ENCODE measurements at regions not wholly inside any gene's neighbourhood (a gene's known extent, or its start where the extent isn't known, plus 50 kb on each side); places are given as distances from the start of the nearest gene placed in this dataset.
"Not testable (repeated sequence)": the region's sequence is repeated elsewhere in the genome, so short reads cannot be mapped to it uniquely, and the experiment has no call there.

DNA sequence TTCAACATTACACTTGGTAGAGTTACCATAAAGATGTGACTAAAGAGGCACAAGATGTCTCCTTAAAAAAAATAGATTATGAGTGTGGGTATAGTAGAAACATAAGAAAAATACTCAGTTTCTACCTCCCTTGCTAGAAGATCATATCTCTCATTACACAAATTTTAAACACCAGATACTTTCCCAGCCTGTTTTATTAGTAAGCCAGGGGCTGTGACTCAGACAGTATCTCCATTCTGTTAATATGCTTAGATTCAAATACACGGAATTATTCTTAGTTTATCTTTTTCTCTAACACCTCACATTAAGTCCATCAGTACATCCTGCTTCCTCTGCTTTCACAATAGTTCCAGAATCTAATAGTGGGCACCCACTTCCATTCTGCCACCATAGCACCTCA lies 561.8 kb upstream of the ADAMTS5 start:
- TF ChIP-seq ZFX (IDR thresholded peaks at IDR 0.05) = no peak
- TF ChIP-seq, protein P1, sequence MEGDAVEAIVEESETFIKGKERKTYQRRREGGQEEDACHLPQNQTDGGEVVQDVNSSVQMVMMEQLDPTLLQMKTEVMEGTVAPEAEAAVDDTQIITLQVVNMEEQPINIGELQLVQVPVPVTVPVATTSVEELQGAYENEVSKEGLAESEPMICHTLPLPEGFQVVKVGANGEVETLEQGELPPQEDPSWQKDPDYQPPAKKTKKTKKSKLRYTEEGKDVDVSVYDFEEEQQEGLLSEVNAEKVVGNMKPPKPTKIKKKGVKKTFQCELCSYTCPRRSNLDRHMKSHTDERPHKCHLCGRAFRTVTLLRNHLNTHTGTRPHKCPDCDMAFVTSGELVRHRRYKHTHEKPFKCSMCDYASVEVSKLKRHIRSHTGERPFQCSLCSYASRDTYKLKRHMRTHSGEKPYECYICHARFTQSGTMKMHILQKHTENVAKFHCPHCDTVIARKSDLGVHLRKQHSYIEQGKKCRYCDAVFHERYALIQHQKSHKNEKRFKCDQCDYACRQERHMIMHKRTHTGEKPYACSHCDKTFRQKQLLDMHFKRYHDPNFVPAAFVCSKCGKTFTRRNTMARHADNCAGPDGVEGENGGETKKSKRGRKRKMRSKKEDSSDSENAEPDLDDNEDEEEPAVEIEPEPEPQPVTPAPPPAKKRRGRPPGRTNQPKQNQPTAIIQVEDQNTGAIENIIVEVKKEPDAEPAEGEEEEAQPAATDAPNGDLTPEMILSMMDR (conservative IDR thresholded peaks at IDR 0.05) = no peak
- H3K27ac ChIP-seq = no peak overlapping the region

DNA sequence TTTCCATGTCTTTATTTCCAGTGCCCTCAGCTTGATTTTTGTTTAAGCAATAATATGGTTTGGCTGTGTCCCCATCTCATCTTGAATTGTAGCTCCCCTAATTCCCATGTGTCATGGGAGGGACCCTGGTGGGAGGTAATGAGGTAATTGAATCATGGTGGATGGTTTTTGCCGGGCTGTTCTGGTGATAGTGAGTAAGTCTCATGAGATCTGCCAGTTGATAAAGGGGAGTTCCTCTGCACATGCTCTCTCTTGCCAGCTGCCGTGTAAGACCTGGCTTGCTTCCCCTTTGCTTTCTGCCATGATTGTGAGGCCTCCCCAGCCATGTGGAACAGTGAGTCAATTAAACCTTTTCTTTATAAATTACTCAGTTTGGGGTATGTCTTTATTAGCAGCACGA lies 559.6 kb upstream of the ADAMTS5 start:
- H3K27ac ChIP-seq = no peak overlapping the region
- no peak for TF ChIP-seq ZFX (IDR thresholded peaks at IDR 0.05)
- TF ChIP-seq, protein P1 (conservative IDR thresholded peaks at IDR 0.05) = no peak

DNA sequence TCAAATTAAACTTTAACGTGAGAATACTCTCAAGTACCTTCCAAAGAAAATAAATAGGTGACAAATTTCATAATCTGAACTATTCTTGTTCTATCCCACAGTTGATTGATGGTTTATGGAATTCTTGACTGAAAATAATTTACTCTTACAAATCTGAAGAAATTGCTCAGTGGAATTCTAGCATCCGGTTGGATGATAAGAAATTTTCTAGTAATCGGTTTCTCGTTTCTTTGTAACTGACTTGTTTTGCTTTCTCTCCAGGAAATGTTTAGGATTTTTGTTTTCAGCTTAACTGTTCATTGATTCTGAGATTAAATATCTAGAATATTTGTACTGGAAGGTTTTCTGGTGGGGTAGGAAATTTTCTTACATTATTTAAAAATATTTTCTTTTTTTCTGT lies 558.9 kb upstream of the ADAMTS5 start:
- no peak for TF ChIP-seq ZFX (IDR thresholded peaks at IDR 0.05)
- TF ChIP-seq, protein P1 (conservative IDR thresholded peaks at IDR 0.05) = no peak
- H3K27ac ChIP-seq = no peak overlapping the region

DNA sequence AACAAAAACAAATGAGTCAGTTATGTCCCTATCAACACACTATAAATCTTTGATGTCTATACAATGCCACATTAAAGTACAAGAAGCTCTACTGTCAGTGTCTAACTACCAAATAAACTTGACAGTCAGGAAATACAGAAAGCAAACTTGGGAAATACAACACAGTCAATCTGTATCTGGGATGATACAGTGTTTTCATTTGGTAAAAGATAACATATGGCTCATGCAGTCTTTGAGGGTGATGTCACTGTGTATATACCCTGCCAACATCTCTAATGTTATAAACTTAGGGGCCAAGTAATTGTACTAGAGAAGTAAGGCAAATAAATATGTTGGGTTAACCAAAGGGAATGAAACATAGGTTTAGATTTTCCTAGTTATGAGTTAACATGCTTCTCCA lies 552.5 kb upstream of the ADAMTS5 start:
- TF ChIP-seq ZFX (IDR thresholded peaks at IDR 0.05) = no peak
- TF ChIP-seq, protein P1 (conservative IDR thresholded peaks at IDR 0.05) = no peak
- no peak overlapping the region for H3K27ac ChIP-seq

DNA sequence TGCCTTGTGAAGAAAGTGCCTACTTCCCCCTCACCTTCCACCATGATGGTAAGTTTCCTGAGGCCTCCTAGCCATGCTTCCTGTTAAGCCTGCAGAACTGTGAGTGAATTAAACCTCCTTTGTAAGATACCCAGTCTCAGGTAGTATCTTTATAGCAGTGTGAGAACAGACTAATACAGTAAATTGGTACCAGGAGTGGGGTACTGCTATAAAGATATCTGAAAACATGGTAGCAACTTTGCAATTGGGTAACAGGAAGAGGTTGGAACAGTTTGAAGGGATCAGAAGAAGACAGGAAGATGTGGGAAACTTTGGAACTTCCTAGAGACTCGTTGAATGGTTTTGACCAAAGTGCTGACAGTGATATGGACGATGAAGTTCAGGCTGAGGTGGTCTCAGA lies 550.3 kb upstream of the ADAMTS5 start:
- H3K27ac ChIP-seq = not testable (repeated sequence)

DNA sequence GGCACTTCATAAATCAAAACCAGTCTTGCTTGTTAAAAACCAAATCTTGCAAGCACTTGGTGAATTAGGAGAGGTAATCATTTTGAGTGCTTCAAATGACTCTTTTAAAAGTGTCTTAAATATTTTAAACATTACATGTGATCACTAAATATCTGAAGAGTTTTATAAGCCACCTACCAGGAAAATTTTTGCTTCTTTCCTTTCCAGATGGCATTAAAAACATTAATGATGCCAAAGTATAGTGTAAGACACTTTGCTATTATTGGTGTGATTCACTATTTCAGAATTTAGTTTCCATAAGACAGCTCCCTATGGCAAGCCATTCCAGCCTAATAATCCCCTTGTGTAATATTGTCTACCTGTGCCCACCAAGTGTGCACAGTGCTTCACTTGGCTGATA lies 548.8 kb upstream of the ADAMTS5 start:
- TF ChIP-seq, protein P1 (conservative IDR thresholded peaks at IDR 0.05) = no peak
- no peak for TF ChIP-seq ZFX (IDR thresholded peaks at IDR 0.05)
- H3K27ac ChIP-seq = no peak overlapping the region

DNA sequence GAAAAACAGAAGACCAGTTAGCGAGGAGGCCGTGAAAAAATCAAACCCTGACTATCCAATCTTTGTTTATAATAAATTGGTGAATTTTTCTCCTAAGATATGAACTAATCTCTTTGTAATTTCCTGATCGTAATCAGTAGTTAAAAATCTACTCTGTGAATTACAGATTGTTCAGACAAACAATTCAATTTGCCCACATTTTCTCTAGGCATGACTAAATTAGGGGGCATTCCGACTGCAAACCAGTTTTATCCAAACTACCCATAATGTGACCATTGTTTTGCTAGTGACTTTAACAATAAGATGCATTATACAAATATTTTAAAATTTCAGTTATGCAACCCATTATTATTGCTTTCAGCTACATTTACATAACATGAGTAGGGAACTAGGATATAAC lies 546.9 kb upstream of the ADAMTS5 start:
- H3K27ac ChIP-seq = no peak overlapping the region
- no peak for TF ChIP-seq ZFX (IDR thresholded peaks at IDR 0.05)
- TF ChIP-seq, protein P1 (conservative IDR thresholded peaks at IDR 0.05) = no peak

DNA sequence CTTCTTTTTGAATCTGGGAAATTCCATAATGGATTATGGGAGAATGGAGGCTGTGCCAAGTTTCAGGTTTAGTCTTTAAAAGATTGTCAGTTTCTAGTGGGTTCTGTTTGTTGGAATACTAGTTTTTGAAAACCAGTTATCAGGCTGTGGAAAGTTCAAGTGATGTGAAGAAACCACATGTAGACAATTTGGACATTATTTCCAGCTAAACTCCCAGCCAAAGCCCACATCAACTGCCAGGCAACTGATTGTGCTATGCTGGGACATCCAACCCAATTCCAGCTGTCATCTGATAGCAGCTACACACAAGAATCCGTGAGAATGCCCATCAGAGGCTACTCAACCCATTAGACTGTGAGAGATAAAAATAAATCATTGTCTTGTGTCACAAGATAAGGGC lies 546.1 kb upstream of the ADAMTS5 start:
- no peak for TF ChIP-seq ZFX (IDR thresholded peaks at IDR 0.05)
- TF ChIP-seq, protein P1 (conservative IDR thresholded peaks at IDR 0.05) = no peak
- no peak overlapping the region for H3K27ac ChIP-seq
